ENCODE measurements at regions not wholly inside any gene's neighbourhood (a gene's known extent, or its start where the extent isn't known, plus 50 kb on each side); places are given as distances from the start of the nearest gene placed in this dataset.

DNA sequence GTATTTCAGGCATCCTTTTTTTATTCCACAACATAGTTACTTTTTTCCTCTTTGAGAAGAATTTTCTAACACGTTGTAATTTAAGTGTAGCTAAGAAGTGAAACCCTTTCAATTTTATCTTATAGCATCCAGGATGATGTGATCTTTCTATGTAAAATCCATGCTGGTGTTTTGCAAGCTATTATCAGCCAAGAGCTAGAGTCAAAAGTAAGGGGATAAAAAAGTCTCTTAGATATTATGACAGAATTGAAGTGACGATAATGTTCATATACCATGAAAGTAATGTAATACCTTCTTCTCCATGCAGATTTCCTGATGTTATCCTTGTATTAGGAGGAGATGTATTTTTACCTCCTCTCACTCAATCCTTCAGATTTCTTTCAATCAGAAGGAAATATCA lies 64.2 kb upstream of the MBL2 start:
- Histone ChIP-seq H3K4me3 (ENCODE audit: low read length) (no peak overlapping the region), H3K9ac (ENCODE audit: low read length) (no peak overlapping the region), H3K36me3 (ENCODE audit: insufficient read depth, low read length) (no peaks in the 10 kb centered on the region), H3F3A (ENCODE audit: insufficient read depth, low read length, poor library complexity, severe bottlenecking) (no peaks in the 10 kb centered on the region), H3K27me3 (ENCODE audit: insufficient read depth, low read depth, low read length) (no peaks in the 10 kb centered on the region), H3K4me2 (ENCODE audit: low read length) (no peak overlapping the region), H3K27ac (ENCODE audit: low read length) (no peak overlapping the region), H3K79me2 (replicated peaks; ENCODE audit: insufficient read depth, low read length) (no peaks in the 10 kb centered on the region), H2AFZ (ENCODE audit: low read depth, low read length) (no peak overlapping the region), H3K9me3 (ENCODE audit: low read length) (no peaks in the 10 kb centered on the region), H3K9me2 (ENCODE audit: insufficient read depth, low read length) (no peaks in the 10 kb centered on the region), H4K20me1 (ENCODE audit: insufficient read depth) (no peaks in the 10 kb centered on the region)
- TF ChIP-seq POLR2AphosphoS5 (IDR thresholded peaks at IDR 0.05) (no peak), EP300 (conservative IDR thresholded peaks at IDR 0.05; ENCODE audit: poor library complexity, severe bottlenecking) (no peak), MXI1 (conservative IDR thresholded peaks at IDR 0.05; ENCODE audit: poor library complexity, severe bottlenecking) (no peak), TAF1 (IDR thresholded peaks at IDR 0.05; ENCODE audit: low read depth) (no peak), SMC3 (conservative IDR thresholded peaks at IDR 0.05; ENCODE audit: poor library complexity) (no peak), EZH2 (IDR thresholded peaks at IDR 0.05; ENCODE audit: borderline replicate concordance, insufficient read depth, low read length, poor library complexity, severe bottlenecking) (no peak), RAD21 (conservative IDR thresholded peaks at IDR 0.05) (no peak)
- TF ChIP-seq, protein P1, sequence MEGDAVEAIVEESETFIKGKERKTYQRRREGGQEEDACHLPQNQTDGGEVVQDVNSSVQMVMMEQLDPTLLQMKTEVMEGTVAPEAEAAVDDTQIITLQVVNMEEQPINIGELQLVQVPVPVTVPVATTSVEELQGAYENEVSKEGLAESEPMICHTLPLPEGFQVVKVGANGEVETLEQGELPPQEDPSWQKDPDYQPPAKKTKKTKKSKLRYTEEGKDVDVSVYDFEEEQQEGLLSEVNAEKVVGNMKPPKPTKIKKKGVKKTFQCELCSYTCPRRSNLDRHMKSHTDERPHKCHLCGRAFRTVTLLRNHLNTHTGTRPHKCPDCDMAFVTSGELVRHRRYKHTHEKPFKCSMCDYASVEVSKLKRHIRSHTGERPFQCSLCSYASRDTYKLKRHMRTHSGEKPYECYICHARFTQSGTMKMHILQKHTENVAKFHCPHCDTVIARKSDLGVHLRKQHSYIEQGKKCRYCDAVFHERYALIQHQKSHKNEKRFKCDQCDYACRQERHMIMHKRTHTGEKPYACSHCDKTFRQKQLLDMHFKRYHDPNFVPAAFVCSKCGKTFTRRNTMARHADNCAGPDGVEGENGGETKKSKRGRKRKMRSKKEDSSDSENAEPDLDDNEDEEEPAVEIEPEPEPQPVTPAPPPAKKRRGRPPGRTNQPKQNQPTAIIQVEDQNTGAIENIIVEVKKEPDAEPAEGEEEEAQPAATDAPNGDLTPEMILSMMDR (IDR thresholded peaks at IDR 0.05; ENCODE audit: poor library complexity, severe bottlenecking) = no peak
- TF ChIP-seq, protein P2, sequence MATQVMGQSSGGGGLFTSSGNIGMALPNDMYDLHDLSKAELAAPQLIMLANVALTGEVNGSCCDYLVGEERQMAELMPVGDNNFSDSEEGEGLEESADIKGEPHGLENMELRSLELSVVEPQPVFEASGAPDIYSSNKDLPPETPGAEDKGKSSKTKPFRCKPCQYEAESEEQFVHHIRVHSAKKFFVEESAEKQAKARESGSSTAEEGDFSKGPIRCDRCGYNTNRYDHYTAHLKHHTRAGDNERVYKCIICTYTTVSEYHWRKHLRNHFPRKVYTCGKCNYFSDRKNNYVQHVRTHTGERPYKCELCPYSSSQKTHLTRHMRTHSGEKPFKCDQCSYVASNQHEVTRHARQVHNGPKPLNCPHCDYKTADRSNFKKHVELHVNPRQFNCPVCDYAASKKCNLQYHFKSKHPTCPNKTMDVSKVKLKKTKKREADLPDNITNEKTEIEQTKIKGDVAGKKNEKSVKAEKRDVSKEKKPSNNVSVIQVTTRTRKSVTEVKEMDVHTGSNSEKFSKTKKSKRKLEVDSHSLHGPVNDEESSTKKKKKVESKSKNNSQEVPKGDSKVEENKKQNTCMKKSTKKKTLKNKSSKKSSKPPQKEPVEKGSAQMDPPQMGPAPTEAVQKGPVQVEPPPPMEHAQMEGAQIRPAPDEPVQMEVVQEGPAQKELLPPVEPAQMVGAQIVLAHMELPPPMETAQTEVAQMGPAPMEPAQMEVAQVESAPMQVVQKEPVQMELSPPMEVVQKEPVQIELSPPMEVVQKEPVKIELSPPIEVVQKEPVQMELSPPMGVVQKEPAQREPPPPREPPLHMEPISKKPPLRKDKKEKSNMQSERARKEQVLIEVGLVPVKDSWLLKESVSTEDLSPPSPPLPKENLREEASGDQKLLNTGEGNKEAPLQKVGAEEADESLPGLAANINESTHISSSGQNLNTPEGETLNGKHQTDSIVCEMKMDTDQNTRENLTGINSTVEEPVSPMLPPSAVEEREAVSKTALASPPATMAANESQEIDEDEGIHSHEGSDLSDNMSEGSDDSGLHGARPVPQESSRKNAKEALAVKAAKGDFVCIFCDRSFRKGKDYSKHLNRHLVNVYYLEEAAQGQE (IDR thresholded peaks at IDR 0.05; ENCODE audit: borderline replicate concordance) = no peak

Small RNA genes lying in the stretch of these regions (small RNA-seq; reads per million reads assigned to genes)
- gene RF00019 = 0 to 1.2 (median 0) reads per million in 3 experiments
- gene RNA5SP318 = 0 reads per million in 3 experiments
- gene SNRPEP8 = 0 reads per million in 3 experiments
